ENCODE measurements at regions not wholly inside any gene's neighbourhood (a gene's known extent, or its start where the extent isn't known, plus 50 kb on each side); places are given as distances from the start of the nearest gene placed in this dataset.

DNA sequence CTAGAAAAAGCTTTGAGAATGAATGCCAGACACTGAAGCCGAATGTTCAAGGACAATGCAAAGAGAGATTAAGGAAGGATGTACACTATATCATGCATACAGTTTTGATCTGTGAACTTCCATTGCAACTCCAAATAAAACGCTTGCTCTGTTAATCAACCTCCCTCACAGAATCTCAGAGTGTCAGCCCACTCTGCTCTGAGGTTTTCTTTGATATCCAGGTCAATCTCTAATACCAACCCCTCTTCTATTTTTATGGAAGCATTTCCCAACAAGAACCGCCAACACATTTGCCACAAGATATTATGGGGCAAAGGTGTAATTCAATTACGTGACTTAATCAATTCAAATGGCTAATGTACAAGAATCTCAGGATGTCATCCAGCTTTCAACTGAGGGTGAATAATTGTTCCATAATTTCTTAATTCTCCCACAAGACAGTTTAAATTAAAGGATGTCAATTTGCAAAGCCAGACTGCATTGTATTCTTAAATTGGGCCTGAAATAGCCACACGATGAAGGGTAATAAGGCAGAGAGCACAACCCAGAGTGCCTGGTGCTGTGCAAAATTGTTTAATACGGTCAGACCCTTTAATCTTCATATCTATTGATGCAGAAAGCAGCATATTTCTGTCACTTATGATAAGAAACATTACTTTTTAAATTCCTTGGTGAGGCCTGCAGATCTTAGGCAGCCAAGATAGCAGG is 459.2 kb upstream of the DAB1 start:
- no peaks in the 10 kb centered on the region for H3K4me1 ChIP-seq (replicated peaks in 1 of 2; ENCODE audit: control insufficient read depth in 2 of 2, insufficient read depth in 2 of 2, low read length in 2 of 2)
- no peak overlapping the region for H3K4me2 ChIP-seq (ENCODE audit: insufficient read depth, low read length)
- H3K9me1 ChIP-seq (ENCODE audit: control insufficient read depth, insufficient read depth, low read length), result no peaks in the 10 kb centered on the region
- H4K20me1 ChIP-seq (replicated peaks; ENCODE audit: control insufficient read depth, insufficient read depth, low read length), result no peaks in the 10 kb centered on the region
- H3K9me3 ChIP-seq (replicated peaks; ENCODE audit: control insufficient read depth, insufficient read depth, low read depth, low read length), result no peaks in the 10 kb centered on the region
- no peaks in the 10 kb centered on the region for H3K27me3 ChIP-seq (ENCODE audit: control insufficient read depth in 2 of 2, insufficient read depth in 2 of 2, low read length in 2 of 2)
- WGBS (ENCODE audit: insufficient coverage, low coverage, missing lambda C conversion rate), result 0% methylated on average over 6 of the region's 6 CpGs
- FAIRE-seq (no peak), DNase-seq (ENCODE audit: extremely low read depth in 1 of 4, low spot score in 3 of 4) (no peak), ATAC-seq (no peak)
- intact Hi-C loops (cut with micrococcal nuclease) (no loop called here), in situ Hi-C loops (cut with MboI) (no loop called here)
- no peaks in the 10 kb centered on the region for H3K79me2 ChIP-seq (ENCODE audit: control insufficient read depth, insufficient read depth, low read length)
- CTCF ChIA-PET (ENCODE audit: low intra/inter-chr PET ratio), result no interaction called here
- H3K27ac ChIP-seq (ENCODE audit: extremely low read depth, low read depth, low read length), result no peak overlapping the region
- no TSS peak for BruUV-seq (replicated peaks)
- no peaks in the 10 kb centered on the region for H3K36me3 ChIP-seq (ENCODE audit: control insufficient read depth, insufficient read depth, low read length)
- H3K4me3 ChIP-seq, result no peak overlapping the region
- H3K9ac ChIP-seq (ENCODE audit: insufficient read depth in 1 of 2, low read depth in 2 of 2, low read length in 2 of 2), result no peak overlapping the region
- H2AFZ ChIP-seq (ENCODE audit: low read depth, low read length), result no peak overlapping the region
- POLR2A ChIA-PET, result no interaction called here
- TF ChIP-seq GABPB1 (CRISPR knock-in tag; IDR thresholded peaks at IDR 0.05), result no peak
- no peak for TF ChIP-seq ARNT (IDR thresholded peaks at IDR 0.05)
- no peak for TF ChIP-seq BACH1 (tag; IDR thresholded peaks at IDR 0.05)
- no peak for TF ChIP-seq ZC3H11A (IDR thresholded peaks at IDR 0.05; ENCODE audit: low read depth, low read length)
- TF ChIP-seq MTA3 (IDR thresholded peaks at IDR 0.05; ENCODE audit: borderline replicate concordance), result no peak
- TF ChIP-seq, protein P1, sequence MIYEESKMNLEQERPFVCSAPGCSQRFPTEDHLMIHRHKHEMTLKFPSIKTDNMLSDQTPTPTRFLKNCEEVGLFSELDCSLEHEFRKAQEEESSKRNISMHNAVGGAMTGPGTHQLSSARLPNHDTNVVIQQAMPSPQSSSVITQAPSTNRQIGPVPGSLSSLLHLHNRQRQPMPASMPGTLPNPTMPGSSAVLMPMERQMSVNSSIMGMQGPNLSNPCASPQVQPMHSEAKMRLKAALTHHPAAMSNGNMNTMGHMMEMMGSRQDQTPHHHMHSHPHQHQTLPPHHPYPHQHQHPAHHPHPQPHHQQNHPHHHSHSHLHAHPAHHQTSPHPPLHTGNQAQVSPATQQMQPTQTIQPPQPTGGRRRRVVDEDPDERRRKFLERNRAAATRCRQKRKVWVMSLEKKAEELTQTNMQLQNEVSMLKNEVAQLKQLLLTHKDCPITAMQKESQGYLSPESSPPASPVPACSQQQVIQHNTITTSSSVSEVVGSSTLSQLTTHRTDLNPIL (CRISPR knock-in tag; IDR thresholded peaks at IDR 0.05), result no peak
- TF ChIP-seq, protein P2, sequence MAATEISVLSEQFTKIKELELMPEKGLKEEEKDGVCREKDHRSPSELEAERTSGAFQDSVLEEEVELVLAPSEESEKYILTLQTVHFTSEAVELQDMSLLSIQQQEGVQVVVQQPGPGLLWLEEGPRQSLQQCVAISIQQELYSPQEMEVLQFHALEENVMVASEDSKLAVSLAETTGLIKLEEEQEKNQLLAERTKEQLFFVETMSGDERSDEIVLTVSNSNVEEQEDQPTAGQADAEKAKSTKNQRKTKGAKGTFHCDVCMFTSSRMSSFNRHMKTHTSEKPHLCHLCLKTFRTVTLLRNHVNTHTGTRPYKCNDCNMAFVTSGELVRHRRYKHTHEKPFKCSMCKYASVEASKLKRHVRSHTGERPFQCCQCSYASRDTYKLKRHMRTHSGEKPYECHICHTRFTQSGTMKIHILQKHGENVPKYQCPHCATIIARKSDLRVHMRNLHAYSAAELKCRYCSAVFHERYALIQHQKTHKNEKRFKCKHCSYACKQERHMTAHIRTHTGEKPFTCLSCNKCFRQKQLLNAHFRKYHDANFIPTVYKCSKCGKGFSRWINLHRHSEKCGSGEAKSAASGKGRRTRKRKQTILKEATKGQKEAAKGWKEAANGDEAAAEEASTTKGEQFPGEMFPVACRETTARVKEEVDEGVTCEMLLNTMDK (IDR thresholded peaks at IDR 0.05; ENCODE audit: borderline replicate concordance, insufficient read depth, low read depth, low read length, poor library complexity, severe bottlenecking), result no peak
- TF ChIP-seq CHD2 (IDR thresholded peaks at IDR 0.05; ENCODE audit: low read depth, low read length), result no peak
- TF ChIP-seq ZNF197 (CRISPR knock-in tag; IDR thresholded peaks at IDR 0.05; ENCODE audit: low read depth), result no peak
- TF ChIP-seq CBX8 (IDR thresholded peaks at IDR 0.05; ENCODE audit: borderline replicate concordance, extremely low read depth, low read depth, low read length, poor library complexity, severe bottlenecking), result no peak
- TF ChIP-seq, protein P3, sequence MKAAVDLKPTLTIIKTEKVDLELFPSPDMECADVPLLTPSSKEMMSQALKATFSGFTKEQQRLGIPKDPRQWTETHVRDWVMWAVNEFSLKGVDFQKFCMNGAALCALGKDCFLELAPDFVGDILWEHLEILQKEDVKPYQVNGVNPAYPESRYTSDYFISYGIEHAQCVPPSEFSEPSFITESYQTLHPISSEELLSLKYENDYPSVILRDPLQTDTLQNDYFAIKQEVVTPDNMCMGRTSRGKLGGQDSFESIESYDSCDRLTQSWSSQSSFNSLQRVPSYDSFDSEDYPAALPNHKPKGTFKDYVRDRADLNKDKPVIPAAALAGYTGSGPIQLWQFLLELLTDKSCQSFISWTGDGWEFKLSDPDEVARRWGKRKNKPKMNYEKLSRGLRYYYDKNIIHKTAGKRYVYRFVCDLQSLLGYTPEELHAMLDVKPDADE (conservative IDR thresholded peaks at IDR 0.05; ENCODE audit: control insufficient read depth, low read depth, low read length), result no peak
- TF ChIP-seq, protein P4, sequence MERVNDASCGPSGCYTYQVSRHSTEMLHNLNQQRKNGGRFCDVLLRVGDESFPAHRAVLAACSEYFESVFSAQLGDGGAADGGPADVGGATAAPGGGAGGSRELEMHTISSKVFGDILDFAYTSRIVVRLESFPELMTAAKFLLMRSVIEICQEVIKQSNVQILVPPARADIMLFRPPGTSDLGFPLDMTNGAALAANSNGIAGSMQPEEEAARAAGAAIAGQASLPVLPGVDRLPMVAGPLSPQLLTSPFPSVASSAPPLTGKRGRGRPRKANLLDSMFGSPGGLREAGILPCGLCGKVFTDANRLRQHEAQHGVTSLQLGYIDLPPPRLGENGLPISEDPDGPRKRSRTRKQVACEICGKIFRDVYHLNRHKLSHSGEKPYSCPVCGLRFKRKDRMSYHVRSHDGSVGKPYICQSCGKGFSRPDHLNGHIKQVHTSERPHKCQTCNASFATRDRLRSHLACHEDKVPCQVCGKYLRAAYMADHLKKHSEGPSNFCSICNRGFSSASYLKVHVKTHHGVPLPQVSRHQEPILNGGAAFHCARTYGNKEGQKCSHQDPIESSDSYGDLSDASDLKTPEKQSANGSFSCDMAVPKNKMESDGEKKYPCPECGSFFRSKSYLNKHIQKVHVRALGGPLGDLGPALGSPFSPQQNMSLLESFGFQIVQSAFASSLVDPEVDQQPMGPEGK (CRISPR knock-in tag; IDR thresholded peaks at IDR 0.05; ENCODE audit: borderline replicate concordance), result no peak
- TF ChIP-seq SREBF2 (CRISPR knock-in tag; IDR thresholded peaks at IDR 0.05), result no peak
- no peak for TF ChIP-seq ZNF436 (CRISPR knock-in tag; IDR thresholded peaks at IDR 0.05)

All from K562 (cell line).